SK-N-SH treated with all-trans-retinoic acid at 6 μM for 48 hours (cell line): ENCODE measurements at regions not wholly inside any gene's neighbourhood (a gene's known extent, or its start where the extent isn't known, plus 50 kb on each side); places are given as distances from the start of the nearest gene placed in this dataset.
A peak's percentile ranks its signal among the peaks of the same experiment; 100 is the strongest.

Experiments
- ATAC-seq: fragments of 200-7000 bp; cut with Tn5 transposase; 3 replicates; pipeline ENCODE4 v1.9.1; 2020; ENCODE audit warnings: mild to moderate bottlenecking, moderate library complexity
- ARNTL ChIP-seq: fragments of 450-650 bp; formaldehyde crosslinking; IDR thresholded peaks from 2 replicates; pipeline ENCODE4 v1.5.0; 2020; ENCODE audit warnings: low read depth, mild to moderate bottlenecking, moderate library complexity, borderline replicate concordance
- BACH2 ChIP-seq: fragments of 250-450 bp; sonication (Bioruptor Pico); IDR thresholded peaks from 2 replicates; pipeline ENCODE4 v1.9.0; 2021; ENCODE audit warnings: mild to moderate bottlenecking, borderline replicate concordance
- CREB5 ChIP-seq: fragments of 250-450 bp; sonication (Bioruptor Pico); IDR thresholded peaks from 2 replicates; pipeline ENCODE4 v1.5.1; 2020; ENCODE audit warnings: low read depth, mild to moderate bottlenecking, moderate library complexity
- CSDC2 ChIP-seq: fragments of 250-450 bp; sonication (Bioruptor Pico); IDR thresholded peaks from 2 replicates; pipeline ENCODE4 v1.5.0; 2020; ENCODE audit warnings: mild to moderate bottlenecking, moderate library complexity
- CSRNP3 ChIP-seq: fragments of 250-450 bp; sonication (Bioruptor Pico); IDR thresholded peaks from 2 replicates; pipeline ENCODE4 v1.5.1; 2021; ENCODE audit warnings: mild to moderate bottlenecking, moderate library complexity
- ESRRG ChIP-seq: fragments of 250-450 bp; sonication (Bioruptor Pico); IDR thresholded peaks from 2 replicates; pipeline ENCODE4 v1.6.1; 2021; ENCODE audit warnings: mild to moderate bottlenecking
- GLIS3 ChIP-seq: fragments of 250-450 bp; sonication (Bioruptor Pico); IDR thresholded peaks from 2 replicates; pipeline ENCODE4 v1.5.0; 2020; ENCODE audit warnings: mild to moderate bottlenecking, moderate library complexity
- ISL1 ChIP-seq: fragments of 250-450 bp; sonication (Bioruptor Pico); IDR thresholded peaks from 2 replicates; pipeline ENCODE4 v2.1.2; 2022; ENCODE audit warnings: mild to moderate bottlenecking, moderate library complexity
- OSR1 ChIP-seq: fragments of 250-450 bp; sonication (Bioruptor Pico); IDR thresholded peaks from 2 replicates; pipeline ENCODE4 v1.8.0; 2022; ENCODE audit warnings: moderate library complexity, mild to moderate bottlenecking, inconsistent platforms
- PATZ1 ChIP-seq: fragments of 250-450 bp; sonication (Bioruptor Pico); IDR thresholded peaks from 2 replicates; pipeline ENCODE4 v1.8.0; 2020; ENCODE audit warnings: mild to moderate bottlenecking, moderate library complexity, borderline replicate concordance
- POU6F1 ChIP-seq: fragments of 250-450 bp; sonication (Bioruptor Pico); IDR thresholded peaks from 2 replicates; pipeline ENCODE4 v1.8.0; 2021; ENCODE audit warnings: low read depth, mild to moderate bottlenecking, moderate library complexity, borderline replicate concordance
- PPARA ChIP-seq: fragments of 250-450 bp; sonication (Bioruptor Pico); IDR thresholded peaks from 2 replicates; pipeline ENCODE4 v1.5.0; 2020; ENCODE audit warnings: mild to moderate bottlenecking, borderline replicate concordance
- SNAI2 ChIP-seq: fragments of 250-450 bp; sonication (Bioruptor Pico); IDR thresholded peaks from 2 replicates; pipeline ENCODE4 v1.5.0; 2020; ENCODE audit warnings: mild to moderate bottlenecking, moderate library complexity
- TCF4 ChIP-seq: fragments of 250-450 bp; sonication (Bioruptor Pico); IDR thresholded peaks from 2 replicates; pipeline ENCODE4 v1.8.0; 2021; ENCODE audit warnings: mild to moderate bottlenecking, moderate library complexity, borderline replicate concordance
- TOX ChIP-seq: fragments of 250-450 bp; sonication (Bioruptor Pico); IDR thresholded peaks from 2 replicates; pipeline ENCODE4 v1.8.0; 2021; ENCODE audit warnings: mild to moderate bottlenecking, moderate library complexity, borderline replicate concordance
- TSHZ2 ChIP-seq: fragments of 250-450 bp; sonication (Bioruptor Pico); IDR thresholded peaks from 2 replicates; pipeline ENCODE4 v1.5.0; 2020; ENCODE audit warnings: mild to moderate bottlenecking, moderate library complexity
- ZC3H10 ChIP-seq: fragments of 250-450 bp; sonication (Bioruptor Pico); IDR thresholded peaks from 2 replicates; pipeline ENCODE4 v1.5.1; 2021; ENCODE audit warnings: mild to moderate bottlenecking, moderate library complexity
- ZFP3 ChIP-seq: fragments of 250-450 bp; sonication (Bioruptor Pico); IDR thresholded peaks from 2 replicates; pipeline ENCODE4 v1.5.0; 2020; ENCODE audit warnings: mild to moderate bottlenecking, moderate library complexity
- ZNF565 ChIP-seq: fragments of 450-650 bp; formaldehyde crosslinking; conservative IDR thresholded peaks from 2 replicates; pipeline ENCODE4 v1.5.0; 2020; ENCODE audit warnings: low read depth, mild to moderate bottlenecking, moderate library complexity
- ZNF8 ChIP-seq: fragments of 450-650 bp; formaldehyde crosslinking; IDR thresholded peaks from 2 replicates; pipeline ENCODE4 v1.5.0; 2020; ENCODE audit warnings: mild to moderate bottlenecking, moderate library complexity

DNA sequence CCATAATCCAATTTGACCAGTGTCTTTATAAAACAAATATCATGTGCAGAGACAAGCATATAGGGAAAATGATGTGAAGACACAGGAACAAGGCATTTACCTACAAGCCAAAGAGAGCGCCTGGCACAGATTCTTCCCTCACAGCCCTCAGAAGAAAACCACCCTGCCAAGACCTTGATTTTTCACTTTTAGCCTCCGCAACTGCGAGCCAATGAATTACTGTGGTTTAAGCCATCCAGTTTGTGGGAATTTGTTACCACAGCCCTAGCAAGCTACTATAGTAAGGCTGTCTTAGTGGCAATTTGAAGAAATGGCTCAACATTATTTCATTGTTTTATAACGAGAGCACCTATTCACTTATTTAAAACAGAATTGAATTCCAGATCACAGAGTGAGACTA lies 85.7 kb upstream of the CCDC190 start:
- TF ChIP-seq TCF4 (no peak), PPARA (CRISPR knock-in tag) (no peak), TOX (CRISPR knock-in tag) (no peak), PATZ1 (CRISPR knock-in tag) (no peak), ZC3H10 (CRISPR knock-in tag) (no peak), ISL1 (CRISPR knock-in tag) (no peak), CSRNP3 (CRISPR knock-in tag) (no peak), ARNTL (CRISPR knock-in tag) (no peak), SNAI2 (CRISPR knock-in tag) (no peak), CREB5 (CRISPR knock-in tag) (no peak), ZNF8 (no peak), OSR1 (CRISPR knock-in tag) (no peak), ZFP3 (CRISPR knock-in tag) (no peak), CSDC2 (CRISPR knock-in tag) (no peak), ESRRG (no peak), TSHZ2 (CRISPR knock-in tag) (no peak), ZNF565 (CRISPR knock-in tag) (no peak), POU6F1 (CRISPR knock-in tag) (no peak), BACH2 (CRISPR knock-in tag) (no peak), GLIS3 (CRISPR knock-in tag) (no peak)
- no peak for ATAC-seq

GRCh38 chr1:162944974-162945674 lies 84.1 kb upstream of the CCDC190 start:
- ATAC-seq = peak; percentile 39
- TF ChIP-seq ARNTL (CRISPR knock-in tag) (no peak), ISL1 (CRISPR knock-in tag) (peak; percentile 64)

DNA sequence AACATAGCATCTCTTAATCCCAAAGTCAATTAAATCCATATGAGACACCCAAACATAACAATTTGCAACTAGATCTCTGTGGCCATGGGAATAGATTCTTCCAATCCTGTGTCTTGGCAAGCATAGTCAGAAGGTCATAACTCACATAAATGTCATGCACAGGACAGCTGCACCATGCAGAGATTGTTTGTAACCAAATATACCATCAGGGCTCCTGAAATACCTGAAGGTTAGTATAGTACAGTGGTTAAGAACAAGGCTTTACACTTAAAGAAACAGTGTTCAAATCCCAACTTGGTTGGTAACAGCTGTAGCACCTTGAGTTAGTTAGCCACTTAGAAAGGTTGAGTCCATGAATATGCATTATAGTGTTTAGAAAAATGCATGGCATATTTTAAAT lies 82.6 kb upstream of the CCDC190 start:
- TF ChIP-seq CSDC2 (CRISPR knock-in tag) (no peak), PATZ1 (CRISPR knock-in tag) (peak; percentile 33; the same call in 1 of the 2 replicates)
- peak; percentile 63 for ATAC-seq
